ENCODE measurements at regions not wholly inside any gene's neighbourhood (a gene's known extent, or its start where the extent isn't known, plus 50 kb on each side); places are given as distances from the start of the nearest gene placed in this dataset.

DNA sequence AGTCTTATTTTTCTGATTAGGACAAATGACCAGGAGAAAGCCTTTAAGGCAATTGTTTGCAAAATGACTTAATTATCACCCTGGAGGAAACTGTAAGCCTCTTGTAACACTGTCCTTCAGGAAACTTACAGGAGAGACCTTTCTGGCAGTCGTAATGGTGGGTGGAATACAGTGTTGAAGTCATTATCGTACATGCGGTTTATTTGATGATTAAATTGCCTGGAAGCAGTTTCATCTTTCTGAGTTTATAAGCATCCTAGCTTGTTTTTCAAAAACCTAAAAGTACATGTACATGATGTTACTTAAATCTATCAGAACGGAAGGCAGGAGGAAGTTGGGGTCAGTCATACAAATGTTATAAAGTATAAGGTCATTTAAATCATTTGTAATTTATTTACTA is 86.2 kb upstream of the RAB27B start (continued):
- TF ChIP-seq, protein P1, sequence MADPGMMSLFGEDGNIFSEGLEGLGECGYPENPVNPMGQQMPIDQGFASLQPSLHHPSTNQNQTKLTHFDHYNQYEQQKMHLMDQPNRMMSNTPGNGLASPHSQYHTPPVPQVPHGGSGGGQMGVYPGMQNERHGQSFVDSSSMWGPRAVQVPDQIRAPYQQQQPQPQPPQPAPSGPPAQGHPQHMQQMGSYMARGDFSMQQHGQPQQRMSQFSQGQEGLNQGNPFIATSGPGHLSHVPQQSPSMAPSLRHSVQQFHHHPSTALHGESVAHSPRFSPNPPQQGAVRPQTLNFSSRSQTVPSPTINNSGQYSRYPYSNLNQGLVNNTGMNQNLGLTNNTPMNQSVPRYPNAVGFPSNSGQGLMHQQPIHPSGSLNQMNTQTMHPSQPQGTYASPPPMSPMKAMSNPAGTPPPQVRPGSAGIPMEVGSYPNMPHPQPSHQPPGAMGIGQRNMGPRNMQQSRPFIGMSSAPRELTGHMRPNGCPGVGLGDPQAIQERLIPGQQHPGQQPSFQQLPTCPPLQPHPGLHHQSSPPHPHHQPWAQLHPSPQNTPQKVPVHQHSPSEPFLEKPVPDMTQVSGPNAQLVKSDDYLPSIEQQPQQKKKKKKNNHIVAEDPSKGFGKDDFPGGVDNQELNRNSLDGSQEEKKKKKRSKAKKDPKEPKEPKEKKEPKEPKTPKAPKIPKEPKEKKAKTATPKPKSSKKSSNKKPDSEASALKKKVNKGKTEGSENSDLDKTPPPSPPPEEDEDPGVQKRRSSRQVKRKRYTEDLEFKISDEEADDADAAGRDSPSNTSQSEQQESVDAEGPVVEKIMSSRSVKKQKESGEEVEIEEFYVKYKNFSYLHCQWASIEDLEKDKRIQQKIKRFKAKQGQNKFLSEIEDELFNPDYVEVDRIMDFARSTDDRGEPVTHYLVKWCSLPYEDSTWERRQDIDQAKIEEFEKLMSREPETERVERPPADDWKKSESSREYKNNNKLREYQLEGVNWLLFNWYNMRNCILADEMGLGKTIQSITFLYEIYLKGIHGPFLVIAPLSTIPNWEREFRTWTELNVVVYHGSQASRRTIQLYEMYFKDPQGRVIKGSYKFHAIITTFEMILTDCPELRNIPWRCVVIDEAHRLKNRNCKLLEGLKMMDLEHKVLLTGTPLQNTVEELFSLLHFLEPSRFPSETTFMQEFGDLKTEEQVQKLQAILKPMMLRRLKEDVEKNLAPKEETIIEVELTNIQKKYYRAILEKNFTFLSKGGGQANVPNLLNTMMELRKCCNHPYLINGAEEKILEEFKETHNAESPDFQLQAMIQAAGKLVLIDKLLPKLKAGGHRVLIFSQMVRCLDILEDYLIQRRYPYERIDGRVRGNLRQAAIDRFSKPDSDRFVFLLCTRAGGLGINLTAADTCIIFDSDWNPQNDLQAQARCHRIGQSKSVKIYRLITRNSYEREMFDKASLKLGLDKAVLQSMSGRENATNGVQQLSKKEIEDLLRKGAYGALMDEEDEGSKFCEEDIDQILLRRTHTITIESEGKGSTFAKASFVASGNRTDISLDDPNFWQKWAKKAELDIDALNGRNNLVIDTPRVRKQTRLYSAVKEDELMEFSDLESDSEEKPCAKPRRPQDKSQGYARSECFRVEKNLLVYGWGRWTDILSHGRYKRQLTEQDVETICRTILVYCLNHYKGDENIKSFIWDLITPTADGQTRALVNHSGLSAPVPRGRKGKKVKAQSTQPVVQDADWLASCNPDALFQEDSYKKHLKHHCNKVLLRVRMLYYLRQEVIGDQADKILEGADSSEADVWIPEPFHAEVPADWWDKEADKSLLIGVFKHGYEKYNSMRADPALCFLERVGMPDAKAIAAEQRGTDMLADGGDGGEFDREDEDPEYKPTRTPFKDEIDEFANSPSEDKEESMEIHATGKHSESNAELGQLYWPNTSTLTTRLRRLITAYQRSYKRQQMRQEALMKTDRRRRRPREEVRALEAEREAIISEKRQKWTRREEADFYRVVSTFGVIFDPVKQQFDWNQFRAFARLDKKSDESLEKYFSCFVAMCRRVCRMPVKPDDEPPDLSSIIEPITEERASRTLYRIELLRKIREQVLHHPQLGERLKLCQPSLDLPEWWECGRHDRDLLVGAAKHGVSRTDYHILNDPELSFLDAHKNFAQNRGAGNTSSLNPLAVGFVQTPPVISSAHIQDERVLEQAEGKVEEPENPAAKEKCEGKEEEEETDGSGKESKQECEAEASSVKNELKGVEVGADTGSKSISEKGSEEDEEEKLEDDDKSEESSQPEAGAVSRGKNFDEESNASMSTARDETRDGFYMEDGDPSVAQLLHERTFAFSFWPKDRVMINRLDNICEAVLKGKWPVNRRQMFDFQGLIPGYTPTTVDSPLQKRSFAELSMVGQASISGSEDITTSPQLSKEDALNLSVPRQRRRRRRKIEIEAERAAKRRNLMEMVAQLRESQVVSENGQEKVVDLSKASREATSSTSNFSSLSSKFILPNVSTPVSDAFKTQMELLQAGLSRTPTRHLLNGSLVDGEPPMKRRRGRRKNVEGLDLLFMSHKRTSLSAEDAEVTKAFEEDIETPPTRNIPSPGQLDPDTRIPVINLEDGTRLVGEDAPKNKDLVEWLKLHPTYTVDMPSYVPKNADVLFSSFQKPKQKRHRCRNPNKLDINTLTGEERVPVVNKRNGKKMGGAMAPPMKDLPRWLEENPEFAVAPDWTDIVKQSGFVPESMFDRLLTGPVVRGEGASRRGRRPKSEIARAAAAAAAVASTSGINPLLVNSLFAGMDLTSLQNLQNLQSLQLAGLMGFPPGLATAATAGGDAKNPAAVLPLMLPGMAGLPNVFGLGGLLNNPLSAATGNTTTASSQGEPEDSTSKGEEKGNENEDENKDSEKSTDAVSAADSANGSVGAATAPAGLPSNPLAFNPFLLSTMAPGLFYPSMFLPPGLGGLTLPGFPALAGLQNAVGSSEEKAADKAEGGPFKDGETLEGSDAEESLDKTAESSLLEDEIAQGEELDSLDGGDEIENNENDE (IDR thresholded peaks at IDR 0.05; ENCODE audit: insufficient replicate concordance, low read length), result no peak
- no peak for TF ChIP-seq NANOG (IDR thresholded peaks at IDR 0.05; ENCODE audit: insufficient read depth, low read depth, low read length, poor library complexity, severe bottlenecking)
- TF ChIP-seq POLR2A (IDR thresholded peaks at IDR 0.05; ENCODE audit: control extremely low read depth in 1 of 2, low read depth in 2 of 2, low read length in 2 of 2), result no peak
- no peak for TF ChIP-seq KDM1A (IDR thresholded peaks at IDR 0.05; ENCODE audit: borderline replicate concordance, low read length)
- TF ChIP-seq, protein P2, sequence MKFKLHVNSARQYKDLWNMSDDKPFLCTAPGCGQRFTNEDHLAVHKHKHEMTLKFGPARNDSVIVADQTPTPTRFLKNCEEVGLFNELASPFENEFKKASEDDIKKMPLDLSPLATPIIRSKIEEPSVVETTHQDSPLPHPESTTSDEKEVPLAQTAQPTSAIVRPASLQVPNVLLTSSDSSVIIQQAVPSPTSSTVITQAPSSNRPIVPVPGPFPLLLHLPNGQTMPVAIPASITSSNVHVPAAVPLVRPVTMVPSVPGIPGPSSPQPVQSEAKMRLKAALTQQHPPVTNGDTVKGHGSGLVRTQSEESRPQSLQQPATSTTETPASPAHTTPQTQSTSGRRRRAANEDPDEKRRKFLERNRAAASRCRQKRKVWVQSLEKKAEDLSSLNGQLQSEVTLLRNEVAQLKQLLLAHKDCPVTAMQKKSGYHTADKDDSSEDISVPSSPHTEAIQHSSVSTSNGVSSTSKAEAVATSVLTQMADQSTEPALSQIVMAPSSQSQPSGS (IDR thresholded peaks at IDR 0.05; ENCODE audit: low read length), result no peak
- TF ChIP-seq EGR1 (IDR thresholded peaks at IDR 0.05; ENCODE audit: borderline replicate concordance, low read depth, low read length), result no peak

Measured in H1 (cell line).